ENCODE measurements at regions not wholly inside any gene's neighbourhood (a gene's known extent, or its start where the extent isn't known, plus 50 kb on each side); places are given as distances from the start of the nearest gene placed in this dataset.

GRCh38 chr4:30943356-30943755 is 223.2 kb downstream of the PCDH7 start:
- ATAC-seq, result no peak

DNA sequence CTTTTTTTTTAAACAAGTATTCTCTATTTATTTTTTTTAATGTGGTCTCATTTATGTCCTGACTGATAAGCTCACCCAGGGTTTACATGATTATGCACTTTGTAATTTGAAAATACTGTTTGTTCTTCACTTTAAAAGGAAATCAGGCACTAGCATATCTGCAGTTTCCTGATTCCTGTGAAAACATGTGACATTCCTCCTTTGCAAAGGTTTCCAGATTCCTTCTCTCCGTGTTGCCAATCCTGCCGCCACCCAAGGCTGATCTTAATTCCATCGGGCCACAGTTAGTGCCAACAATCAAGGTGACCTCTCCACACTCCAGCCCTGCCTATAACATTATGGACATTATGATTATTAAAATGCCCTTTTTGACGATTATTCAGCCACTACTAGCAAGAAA is 225.4 kb downstream of the PCDH7 start:
- ATAC-seq, result no peak

DNA sequence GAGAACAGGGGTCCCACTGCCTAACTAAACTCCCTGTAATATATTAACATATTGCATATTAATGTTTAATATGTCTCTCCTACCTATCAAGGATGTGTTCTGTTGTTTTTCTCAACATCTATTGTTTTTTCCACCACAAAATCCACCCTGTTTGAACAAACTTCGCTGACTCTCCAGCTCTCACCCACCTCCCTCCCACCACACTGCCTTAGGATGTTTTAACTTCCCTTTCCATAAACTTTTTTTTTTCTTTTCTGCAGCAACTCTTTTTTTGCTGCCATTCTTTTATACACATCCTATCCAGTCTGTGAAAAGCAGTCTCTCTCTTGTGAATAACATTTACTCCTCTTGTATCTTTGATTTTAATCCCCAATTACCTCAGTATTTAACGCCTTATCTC is 226.1 kb downstream of the PCDH7 start:
- no peak for ATAC-seq

DNA sequence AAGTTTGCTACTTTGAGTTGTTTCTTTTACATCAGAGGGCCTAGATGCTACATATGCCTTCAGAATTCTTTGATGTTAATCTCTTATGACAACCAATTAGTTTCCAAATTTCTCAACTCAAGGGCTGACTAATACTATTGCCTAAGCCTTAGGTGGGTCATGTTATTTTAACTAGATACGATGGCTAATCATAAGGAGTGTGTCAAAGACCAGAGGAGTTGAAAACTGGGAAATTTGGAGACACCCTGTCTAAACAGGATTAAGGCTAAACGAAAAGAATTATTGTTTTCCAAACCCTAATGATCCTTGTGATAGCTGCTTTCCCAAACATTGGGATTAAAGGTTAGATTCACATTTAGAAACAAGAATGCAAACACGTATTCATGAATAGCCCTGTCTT is 228.5 kb downstream of the PCDH7 start:
- peak; percentile 83 for ATAC-seq

- peak; percentile 97 for ATAC-seq
Measured at GRCh38 chr4:30950737-30951136, 230.6 kb downstream of the PCDH7 start.

- no peak for ATAC-seq
Measured at GRCh38 chr4:30952526-30953219, 232.5 kb downstream of the PCDH7 start.

DNA sequence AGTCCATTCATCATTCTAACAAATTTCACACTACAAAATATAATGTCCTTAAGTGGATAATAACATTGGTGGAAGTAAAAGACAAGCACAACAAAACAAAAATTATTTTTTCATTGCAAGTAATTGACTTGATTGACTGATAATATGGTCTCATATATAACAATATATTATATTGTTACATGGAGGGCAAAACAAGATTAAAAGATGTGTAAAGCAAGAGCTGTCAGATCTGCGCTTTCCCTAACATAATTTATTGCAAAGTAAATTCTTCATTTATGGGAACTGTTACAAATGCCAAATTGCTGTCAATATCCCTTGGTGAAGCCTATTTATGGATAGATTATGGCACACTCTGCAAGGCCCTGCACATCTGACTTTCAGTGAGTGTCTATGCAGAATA is 233.6 kb downstream of the PCDH7 start:
- ATAC-seq, result no peak

GRCh38 chr4:30956916-30957315 is 236.7 kb downstream of the PCDH7 start:
- ATAC-seq, result no peak

- ATAC-seq, result no peak
Measured at GRCh38 chr4:30957706-30958105, 237.5 kb downstream of the PCDH7 start.

GRCh38 chr4:30959781-30960485 is 239.8 kb downstream of the PCDH7 start:
- no peak for ATAC-seq

- no peak for ATAC-seq
Measured at GRCh38 chr4:30962939-30963338, 242.8 kb downstream of the PCDH7 start.

- ATAC-seq, result no peak
Measured at GRCh38 chr4:30968926-30969325, 248.8 kb downstream of the PCDH7 start.

DNA sequence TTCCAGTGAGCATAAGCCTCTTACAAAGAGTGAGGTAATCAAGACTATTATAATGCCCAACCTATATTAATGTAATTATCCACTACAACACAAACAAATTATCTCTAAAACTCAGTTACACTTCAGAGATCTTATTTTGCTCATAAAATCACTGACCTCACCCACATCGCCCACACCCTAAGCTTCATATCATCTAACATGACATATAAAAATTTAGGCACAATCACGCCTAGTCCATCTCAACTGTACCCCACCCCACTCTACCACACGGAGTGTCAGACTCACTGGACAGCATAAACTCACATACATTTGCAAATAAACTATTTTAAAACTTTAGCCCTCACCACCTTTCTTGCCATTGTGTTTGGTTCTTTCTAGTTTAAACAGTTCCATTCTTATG is 252.4 kb downstream of the PCDH7 start:
- no peak for ATAC-seq

- no peak for ATAC-seq
Measured at GRCh38 chr4:30973993-30974392, 253.8 kb downstream of the PCDH7 start.

DNA sequence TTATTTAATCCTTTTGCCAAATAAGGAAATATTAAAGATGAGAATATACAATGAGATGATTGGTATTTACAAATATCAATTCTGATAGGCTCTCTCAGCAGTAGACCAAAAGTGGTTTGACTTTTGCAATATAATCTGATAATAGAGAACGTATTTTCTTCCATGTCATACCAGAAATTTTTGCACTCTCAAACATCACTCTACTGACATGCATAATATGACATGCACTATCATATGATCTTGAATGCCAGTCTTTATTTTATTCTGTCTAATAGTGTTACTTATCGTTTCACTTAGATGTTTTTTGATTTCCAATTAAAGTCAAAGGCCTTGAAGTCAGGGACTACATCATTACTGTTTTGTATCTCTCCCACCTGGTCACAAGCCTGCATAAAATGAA is 259.2 kb downstream of the PCDH7 start:
- no peak for ATAC-seq

GRCh38 chr4:30989508-30989907 is 269.3 kb downstream of the PCDH7 start:
- no peak for ATAC-seq

DNA sequence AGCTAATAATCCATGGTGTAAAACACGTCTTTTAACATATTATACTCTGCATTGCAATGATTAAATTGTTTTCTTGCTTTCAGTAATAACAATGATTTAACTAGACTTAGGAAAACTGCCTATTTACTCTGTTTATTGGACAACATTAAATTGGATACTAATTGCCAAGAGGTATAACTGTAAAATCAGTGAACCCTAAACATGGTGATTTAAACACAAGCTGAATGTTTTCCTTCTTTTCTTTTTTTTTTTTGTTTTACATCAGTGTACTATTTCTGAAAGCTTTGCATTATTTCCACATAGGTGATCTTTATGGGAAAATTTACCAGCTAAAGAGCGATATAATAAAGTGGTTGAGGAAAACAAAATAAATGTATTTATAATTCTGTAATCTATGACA is 276.7 kb downstream of the PCDH7 start:
- no peak for ATAC-seq

DNA sequence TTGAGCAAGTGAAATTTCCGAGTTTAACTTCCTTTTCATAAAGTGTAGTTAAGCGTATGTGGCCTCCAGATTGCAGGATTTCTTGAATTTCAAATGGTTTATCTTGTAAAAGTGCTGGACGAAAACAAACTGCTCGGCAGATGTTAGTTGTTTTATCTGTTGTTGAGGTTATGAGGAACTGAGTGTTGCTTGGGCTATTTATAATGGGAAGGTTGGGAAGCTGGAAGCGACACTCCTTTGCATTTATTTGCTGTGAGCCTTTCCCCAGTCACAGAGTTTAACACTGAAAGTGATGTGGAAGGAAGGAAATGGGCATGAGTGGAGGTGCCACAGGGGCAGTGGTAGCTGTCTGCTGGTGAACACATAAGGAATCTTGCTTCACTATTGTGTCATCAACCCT is 284.9 kb downstream of the PCDH7 start:
- no peak for ATAC-seq

GRCh38 chr4:31007858-31008257 is 287.7 kb downstream of the PCDH7 start:
- ATAC-seq, result no peak

GRCh38 chr4:31009926-31010325 is 289.8 kb downstream of the PCDH7 start:
- no peak for ATAC-seq

DNA sequence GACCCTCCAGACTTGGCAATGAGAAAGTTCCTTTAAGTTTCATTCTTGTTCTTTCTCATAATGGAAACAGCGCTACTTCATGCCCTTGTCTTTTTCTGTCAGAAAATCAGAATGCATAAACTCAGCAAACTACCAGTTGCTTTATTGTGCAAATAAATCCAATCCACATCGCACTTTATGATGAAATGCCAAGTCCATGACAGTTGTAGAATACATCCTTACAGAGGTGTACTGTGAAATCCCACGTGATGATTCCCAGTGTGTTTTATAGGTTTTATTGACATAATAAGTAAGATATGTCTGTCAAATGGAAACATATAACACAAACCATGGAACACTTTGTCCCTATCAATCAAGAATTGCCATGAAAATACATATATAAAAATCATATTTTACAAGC is 295.0 kb downstream of the PCDH7 start:
- ATAC-seq, result no peak

DNA sequence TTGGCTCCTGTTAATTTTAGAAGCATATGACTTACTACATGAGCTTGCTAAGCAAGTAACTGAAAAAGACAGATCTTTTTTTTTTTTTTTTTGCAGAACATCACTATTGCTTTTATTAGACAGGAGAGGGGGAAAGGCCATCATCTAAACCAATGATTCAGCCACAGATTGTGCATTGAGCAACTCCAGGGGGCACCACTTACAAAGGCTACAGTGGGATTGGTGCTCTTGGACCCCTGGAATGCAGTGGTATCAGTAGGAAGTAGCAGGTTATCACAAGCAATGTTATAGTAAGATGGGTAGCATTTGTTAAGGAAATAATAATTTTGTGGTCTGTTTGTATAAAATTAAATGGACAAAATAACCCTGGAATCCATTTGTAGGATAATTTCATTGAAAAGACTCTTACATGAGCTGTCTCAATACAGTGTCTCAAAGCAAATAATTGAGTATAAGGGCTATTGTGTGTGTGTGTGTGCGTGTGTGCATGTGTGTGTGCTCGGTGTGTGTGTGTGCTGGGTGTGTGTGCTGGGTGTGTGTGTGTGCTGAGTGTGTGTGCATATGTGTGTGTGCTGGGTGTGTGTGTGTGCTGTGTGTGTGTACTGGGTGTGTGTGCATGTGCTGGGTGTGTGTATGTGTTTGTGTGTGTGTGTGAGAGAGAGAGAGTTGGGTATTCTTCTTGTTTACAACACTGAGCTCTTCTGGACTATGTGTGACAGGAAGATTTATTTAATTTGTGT is 296.3 kb downstream of the PCDH7 start:
- no peak for ATAC-seq

- ATAC-seq, result no peak
Measured at GRCh38 chr4:31020363-31020762, 300.2 kb downstream of the PCDH7 start.

- ATAC-seq, result no peak
Measured at GRCh38 chr4:31021008-31021407, 300.8 kb downstream of the PCDH7 start.

Measured in esophagus mucosa (tissue), 1 donor.